Stomach smooth muscle (tissue), 2 donors: ENCODE measurements at regions not wholly inside any gene's neighbourhood (a gene's known extent, or its start where the extent isn't known, plus 50 kb on each side); places are given as distances from the start of the nearest gene placed in this dataset.
"Not testable (repeated sequence)": the region's sequence is repeated elsewhere in the genome, so short reads cannot be mapped to it uniquely, and the experiment has no call there.

Experiments used
- H3K27ac ChIP-seq: one replicate; pipeline ENCODE4 v1.7.0; 2013; ENCODE audit warnings: mild to moderate bottlenecking, low read length, inconsistent platforms
- H3K27me3 ChIP-seq, 2 donors: one replicate each; pipeline ENCODE4 v1.7.0; 2013; ENCODE audit warnings: low read length in 2 of 2; ENCODE audit not compliant: insufficient read depth in 2 of 2, control insufficient read depth in 1 of 2
- H3K36me3 ChIP-seq, 2 donors: one replicate each; pipeline ENCODE4 v1.7.0; 2013; ENCODE audit warnings: low read length in 2 of 2; ENCODE audit not compliant: control insufficient read depth in 2 of 2, insufficient read depth in 2 of 2
- H3K4me1 ChIP-seq: one replicate; pipeline ENCODE4 v1.7.0; 2013; ENCODE audit warnings: low read length; ENCODE audit not compliant: control insufficient read depth, insufficient read depth
- H3K4me3 ChIP-seq, 2 donors: one replicate each; pipeline ENCODE4 v1.7.0; 2013; ENCODE audit warnings: low read length in 2 of 2
- H3K9ac ChIP-seq, 2 donors: one replicate each; pipeline ENCODE4 v1.7.0; 2013; ENCODE audit warnings: low read length in 2 of 2, mild to moderate bottlenecking in 1 of 2
- H3K9me3 ChIP-seq, 2 donors: one replicate each; pipeline ENCODE4 v1.7.0; 2013; ENCODE audit warnings: low read length in 2 of 2; ENCODE audit not compliant: control insufficient read depth in 2 of 2
- donor health status: healthy.
- donor health status: Pancreatic carcinoma.

DNA sequence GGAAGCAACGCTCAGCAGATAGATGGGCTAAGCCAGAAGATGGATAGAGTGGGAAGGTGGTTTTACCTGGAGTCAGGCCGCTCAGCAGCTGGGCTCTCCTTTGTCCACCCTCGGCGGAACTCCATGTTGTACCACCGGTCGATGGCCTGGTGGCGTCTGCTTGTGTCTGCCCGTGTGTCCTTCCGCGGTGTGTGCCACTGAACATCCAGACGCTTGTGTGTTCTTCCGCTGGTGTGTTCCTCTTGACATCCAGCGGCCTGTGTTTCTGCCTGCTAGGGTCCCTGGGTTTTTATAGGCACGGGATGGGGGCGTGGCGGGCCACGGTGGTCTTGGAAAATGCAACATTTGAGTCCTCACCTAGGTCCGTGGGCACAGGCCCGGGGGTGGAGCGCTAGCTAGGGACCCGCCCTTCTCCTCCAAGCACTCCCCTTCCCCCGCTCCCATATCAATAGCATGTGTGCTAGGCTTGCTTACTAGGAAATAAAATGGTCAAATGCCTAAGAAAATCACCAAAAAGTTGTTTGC is 1431.7 kb upstream of the ACVR2A start:
- Histone ChIP-seq H3K4me3 (no peak overlapping the region), H3K4me1 (no peaks in the 10 kb centered on the region), H3K9ac (no peak overlapping the region), H3K9me3 (no peaks in the 10 kb centered on the region), H3K27ac (no peak overlapping the region), H3K27me3 (no peaks in the 10 kb centered on the region), H3K36me3 (no peaks in the 10 kb centered on the region)

GRCh38 chr2:146412625-146413024 is 1432.2 kb upstream of the ACVR2A start:
- H3K9ac ChIP-seq: no peak overlapping the region
- no peaks in the 10 kb centered on the region for H3K4me1 ChIP-seq
- H3K27ac ChIP-seq: no peak overlapping the region
- H3K4me3 ChIP-seq: no peak overlapping the region
- no peaks in the 10 kb centered on the region for H3K36me3 ChIP-seq
- H3K27me3 ChIP-seq: no peaks in the 10 kb centered on the region
- H3K9me3 ChIP-seq: no peaks in the 10 kb centered on the region

- not testable (repeated sequence) for H3K9me3 ChIP-seq, H3K4me3 ChIP-seq, H3K27ac ChIP-seq, H3K4me1 ChIP-seq, H3K27me3 ChIP-seq, H3K9ac ChIP-seq, H3K36me3 ChIP-seq
Observed at GRCh38 chr2:146405402-146406309, 1439.2 kb upstream of the ACVR2A start.

GRCh38 chr2:146403546-146404160 is 1441.2 kb upstream of the ACVR2A start:
- H3K4me1 ChIP-seq, H3K36me3 ChIP-seq, H3K27ac ChIP-seq, H3K27me3 ChIP-seq, H3K4me3 ChIP-seq, H3K9ac ChIP-seq, H3K9me3 ChIP-seq: not testable (repeated sequence)

DNA sequence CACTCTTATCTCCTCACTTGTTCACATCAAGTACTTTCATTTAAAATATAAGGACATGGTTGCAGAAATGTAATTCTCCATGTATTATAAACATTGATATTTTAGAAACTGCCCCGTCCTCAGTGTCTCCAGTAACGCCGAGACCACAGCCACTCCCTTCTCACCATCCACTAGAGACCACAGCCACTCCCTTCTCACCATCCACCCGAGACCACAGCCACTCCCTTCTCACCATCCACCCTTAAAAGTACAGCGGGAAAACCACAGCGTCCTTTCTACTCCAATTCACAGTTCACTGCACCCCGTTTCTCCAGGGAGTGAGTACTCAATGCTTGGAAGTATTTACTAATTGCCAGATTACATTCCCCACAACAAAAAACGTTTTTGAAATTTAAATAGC is 1452.2 kb upstream of the ACVR2A start:
- H3K4me1 ChIP-seq: no peaks in the 10 kb centered on the region
- no peaks in the 10 kb centered on the region for H3K36me3 ChIP-seq
- no peak overlapping the region for H3K27ac ChIP-seq
- H3K4me3 ChIP-seq: no peak overlapping the region
- H3K9me3 ChIP-seq: no peaks in the 10 kb centered on the region
- no peaks in the 10 kb centered on the region for H3K27me3 ChIP-seq
- no peak overlapping the region for H3K9ac ChIP-seq

GRCh38 chr2:146392186-146392585 is 1452.6 kb upstream of the ACVR2A start:
- no peak overlapping the region for H3K9ac ChIP-seq

GRCh38 chr2:146388757-146389156 is 1456.1 kb upstream of the ACVR2A start:
- Histone ChIP-seq H3K4me3 (no peak overlapping the region), H3K36me3 (no peaks in the 10 kb centered on the region), H3K9me3 (no peaks in the 10 kb centered on the region), H3K27me3 (no peaks in the 10 kb centered on the region), H3K27ac (no peak overlapping the region), H3K4me1 (no peaks in the 10 kb centered on the region), H3K9ac (no peak overlapping the region)

More at GRCh38 chr2:146392186-146392585, 1452.6 kb upstream of the ACVR2A start:
- Histone ChIP-seq H3K4me1 (no peaks in the 10 kb centered on the region), H3K4me3 (no peak overlapping the region), H3K27ac (no peak overlapping the region), H3K36me3 (no peaks in the 10 kb centered on the region), H3K27me3 (no peaks in the 10 kb centered on the region), H3K9me3 (no peaks in the 10 kb centered on the region)

- H3K27me3 ChIP-seq: no peaks in the 10 kb centered on the region
- H3K4me3 ChIP-seq: no peak overlapping the region
- H3K36me3 ChIP-seq: no peaks in the 10 kb centered on the region
- H3K4me1 ChIP-seq: no peaks in the 10 kb centered on the region
- no peaks in the 10 kb centered on the region for H3K9me3 ChIP-seq
- H3K9ac ChIP-seq: no peak overlapping the region
- no peak overlapping the region for H3K27ac ChIP-seq
Observed at GRCh38 chr2:146386096-146386495, 1458.7 kb upstream of the ACVR2A start.

- Histone ChIP-seq H3K9me3 (no peaks in the 10 kb centered on the region), H3K9ac (no peak overlapping the region), H3K36me3 (no peaks in the 10 kb centered on the region), H3K27me3 (no peaks in the 10 kb centered on the region), H3K4me1 (no peaks in the 10 kb centered on the region), H3K27ac (no peak overlapping the region), H3K4me3 (no peak overlapping the region)
Observed at GRCh38 chr2:146385031-146385430, 1459.8 kb upstream of the ACVR2A start.

- Histone ChIP-seq H3K27ac (no peak overlapping the region), H3K4me1 (no peaks in the 10 kb centered on the region), H3K4me3 (no peak overlapping the region), H3K9ac (no peak overlapping the region), H3K9me3 (no peaks in the 10 kb centered on the region), H3K27me3 (no peaks in the 10 kb centered on the region), H3K36me3 (no peaks in the 10 kb centered on the region)
Observed at GRCh38 chr2:146376511-146377064, 1468.2 kb upstream of the ACVR2A start.
